Urinary bladder (tissue), 3 donors: ENCODE measurements at regions not wholly inside any gene's neighbourhood (a gene's known extent, or its start where the extent isn't known, plus 50 kb on each side); places are given as distances from the start of the nearest gene placed in this dataset.
"Not testable (repeated sequence)": the region's sequence is repeated elsewhere in the genome, so short reads cannot be mapped to it uniquely, and the experiment has no call there.

Experiments
- DNase-seq: peaks from one replicate; pipeline ENCODE4 v3.0.0-alpha.2; 2015; ENCODE audit errors: extremely low spot score
- H3K27ac ChIP-seq: one replicate; pipeline ENCODE4 v1.5.1; 2013; ENCODE audit warnings: low read depth, mild to moderate bottlenecking, moderate library complexity
- H3K36me3 ChIP-seq: one replicate; pipeline ENCODE4 v1.6.1; 2013; ENCODE audit warnings: mild to moderate bottlenecking, moderate library complexity; ENCODE audit not compliant: insufficient read depth
- H3K4me1 ChIP-seq: one replicate; pipeline ENCODE4 v1.6.1; 2013; ENCODE audit warnings: mild to moderate bottlenecking, moderate library complexity; ENCODE audit not compliant: insufficient read depth
- H3K4me3 ChIP-seq: one replicate; pipeline ENCODE4 v1.5.1; 2013; ENCODE audit warnings: low read depth, low read length
- WGBS: extraction: QIAGEN DNeasy Blood & Tissue Kit; methylation state at CpG from one replicate; pipeline ENCODE4 v1.1.7; 2013; 5-methylcytosine and 5-hydroxymethylcytosine counted together
- donor health status: healthy with polysubstance abuse.
- donor health status: healthy.

GRCh38 chr20:53856300-53857295 lies 213.8 kb downstream of the BCAS1 start:
- H3K4me1 ChIP-seq = no peaks in the 10 kb centered on the region
- H3K4me3 ChIP-seq = no peak overlapping the region
- 98% methylated on average over 5 of the region's 5 CpGs for WGBS
- DNase-seq = no peak
- H3K27ac ChIP-seq = no peak overlapping the region
- H3K36me3 ChIP-seq = no peaks in the 10 kb centered on the region

GRCh38 chr20:53855733-53856132 lies 214.7 kb downstream of the BCAS1 start:
- DNase-seq = no peak
- Histone ChIP-seq H3K4me1 (no peaks in the 10 kb centered on the region), H3K36me3 (no peaks in the 10 kb centered on the region), H3K4me3 (no peak overlapping the region), H3K27ac (no peak overlapping the region)
- WGBS = 82% methylated on average over 5 of the region's 5 CpGs

GRCh38 chr20:53854609-53854926 lies 215.8 kb downstream of the BCAS1 start:
- WGBS = 96% methylated on average over 7 of the region's 10 CpGs
- DNase-seq, H3K36me3 ChIP-seq: not testable (repeated sequence)

GRCh38 chr20:53853111-53853713 lies 217.2 kb downstream of the BCAS1 start:
- Histone ChIP-seq H3K4me3 (no peak overlapping the region), H3K36me3 (no peaks in the 10 kb centered on the region), H3K27ac (no peak overlapping the region), H3K4me1 (no peaks in the 10 kb centered on the region)
- WGBS = 94% methylated on average over 4 of the region's 4 CpGs
- DNase-seq = no peak

More at GRCh38 chr20:53854609-53854926, 215.8 kb downstream of the BCAS1 start:
- not testable (repeated sequence) for H3K4me1 ChIP-seq, H3K27ac ChIP-seq, H3K4me3 ChIP-seq

GRCh38 chr20:53852691-53853090 lies 217.7 kb downstream of the BCAS1 start:
- Histone ChIP-seq H3K4me1 (no peaks in the 10 kb centered on the region), H3K4me3 (no peak overlapping the region), H3K27ac (no peak overlapping the region), H3K36me3 (no peaks in the 10 kb centered on the region)
- no peak for DNase-seq
- WGBS = 96% methylated on average over 5 of the region's 5 CpGs

GRCh38 chr20:53852014-53852413 lies 218.4 kb downstream of the BCAS1 start:
- H3K27ac ChIP-seq = no peak overlapping the region
- no peaks in the 10 kb centered on the region for H3K4me1 ChIP-seq
- H3K36me3 ChIP-seq = no peaks in the 10 kb centered on the region
- H3K4me3 ChIP-seq = no peak overlapping the region
- WGBS = 57% methylated on average over 3 of the region's 3 CpGs
- DNase-seq = no peak

- no peaks in the 10 kb centered on the region for H3K4me1 ChIP-seq
- H3K4me3 ChIP-seq = no peak overlapping the region
- no peak for DNase-seq
- H3K27ac ChIP-seq = no peak overlapping the region
- H3K36me3 ChIP-seq = no peaks in the 10 kb centered on the region
- WGBS = 82% methylated on average over 3 of the region's 3 CpGs
These were observed 220.1 kb downstream of the BCAS1 start for GRCh38 chr20:53850319-53850718.

GRCh38 chr20:53849471-53850059 lies 220.8 kb downstream of the BCAS1 start:
- WGBS = 92% methylated on average over 12 of the region's 12 CpGs
- H3K36me3 ChIP-seq = no peaks in the 10 kb centered on the region
- DNase-seq = no peak
- H3K4me1 ChIP-seq = no peaks in the 10 kb centered on the region
- no peak overlapping the region for H3K4me3 ChIP-seq
- no peak overlapping the region for H3K27ac ChIP-seq

GRCh38 chr20:53848304-53848703 lies 222.1 kb downstream of the BCAS1 start:
- WGBS = 85% methylated on average over 4 of the region's 4 CpGs
- DNase-seq = no peak
- no peaks in the 10 kb centered on the region for H3K4me1 ChIP-seq
- no peak overlapping the region for H3K27ac ChIP-seq
- no peaks in the 10 kb centered on the region for H3K36me3 ChIP-seq
- no peak overlapping the region for H3K4me3 ChIP-seq

- WGBS = 91% methylated on average over 2 of the region's 2 CpGs
- Histone ChIP-seq H3K4me3 (no peak overlapping the region), H3K36me3 (no peaks in the 10 kb centered on the region), H3K4me1 (no peaks in the 10 kb centered on the region), H3K27ac (no peak overlapping the region)
- DNase-seq = no peak
These were observed 222.6 kb downstream of the BCAS1 start for GRCh38 chr20:53847837-53848170.

GRCh38 chr20:53847139-53847836 lies 223.1 kb downstream of the BCAS1 start:
- WGBS = 81% methylated on average over 8 of the region's 8 CpGs
- Histone ChIP-seq H3K4me3 (no peak overlapping the region), H3K4me1 (no peaks in the 10 kb centered on the region), H3K27ac (no peak overlapping the region), H3K36me3 (no peaks in the 10 kb centered on the region)
- DNase-seq = no peak

GRCh38 chr20:53846640-53847039 lies 223.8 kb downstream of the BCAS1 start:
- WGBS = 94% methylated on average over 10 of the region's 10 CpGs

GRCh38 chr20:53845980-53846379 lies 224.4 kb downstream of the BCAS1 start:
- H3K4me3 ChIP-seq = no peak overlapping the region
- WGBS = 53% methylated on average over 1 of the region's 1 CpG
- DNase-seq = no peak
- no peaks in the 10 kb centered on the region for H3K4me1 ChIP-seq
- no peaks in the 10 kb centered on the region for H3K36me3 ChIP-seq
- H3K27ac ChIP-seq = no peak overlapping the region

More at GRCh38 chr20:53846640-53847039, 223.8 kb downstream of the BCAS1 start:
- H3K27ac ChIP-seq = no peak overlapping the region
- H3K36me3 ChIP-seq = no peaks in the 10 kb centered on the region
- no peaks in the 10 kb centered on the region for H3K4me1 ChIP-seq
- no peak overlapping the region for H3K4me3 ChIP-seq
- no peak for DNase-seq
